ENCODE measurements at regions not wholly inside any gene's neighbourhood (a gene's known extent, or its start where the extent isn't known, plus 50 kb on each side); places are given as distances from the start of the nearest gene placed in this dataset.

GRCh38 chr7:106755641-106756040, 94.7 kb upstream of the CCDC71L start:
- no peak for DNase-seq
- H2AK5ac ChIP-seq (ENCODE audit: low read depth, low read length), result no peak overlapping the region
- intact Hi-C loops (cut with micrococcal nuclease) (no loop called here), in situ Hi-C loops (cut with MboI; ENCODE audit: low sequenced_read_pairs) (no loop called here), dilution Hi-C loops (cut with HindIII; ENCODE audit: low sequenced_read_pairs, unreplicated experiment) (no loop called here)
- no peak overlapping the region for H3K27ac ChIP-seq (ENCODE audit: insufficient read depth, low read length)
- no peak for ATAC-seq (ENCODE audit: low read depth)
- no peak overlapping the region for H4K8ac ChIP-seq (ENCODE audit: low read depth in 2 of 2, low read length in 2 of 2)
- no peaks in the 10 kb centered on the region for H3K9me1 ChIP-seq (ENCODE audit: insufficient read depth, low read length)
- H2BK120ac ChIP-seq (ENCODE audit: low read depth, low read length), result no peak overlapping the region
- H3K23ac ChIP-seq (ENCODE audit: low read depth, low read length), result no peak overlapping the region
- peaks cover 0 to 12% of the 10 kb centered on the region in 2 experiments; a peak in 2 of 4 replicates for H3K79me1 ChIP-seq (ENCODE audit: low read depth in 1 of 2, low read length in 2 of 2)
- H4K91ac ChIP-seq (ENCODE audit: insufficient read depth, low read depth, low read length), result no peak overlapping the region
- H2BK20ac ChIP-seq (ENCODE audit: low read depth, low read length), result no peak overlapping the region
- H3K9ac ChIP-seq (ENCODE audit: low read depth, low read length), result no peak overlapping the region
- H2AK9ac ChIP-seq (replicated peaks; ENCODE audit: low read depth, low read length, poor library complexity), result no peak overlapping the region
- H3K18ac ChIP-seq (ENCODE audit: low read depth, low read length), result no peak overlapping the region
- no CpG with 5 or more reads among the region's 1 CpG for WGBS, 2 experiments (ENCODE audit: extremely low coverage in 2 of 2, insufficient read length in 1 of 2)
- H3K9me3 ChIP-seq (ENCODE audit: control insufficient read depth, insufficient read depth, low read length), result no peaks in the 10 kb centered on the region
- no peak overlapping the region for H3K4ac ChIP-seq (ENCODE audit: low read depth, low read length)
- no peak overlapping the region for H3K4me2 ChIP-seq (ENCODE audit: low read depth, low read length)
- no peak overlapping the region for H3K14ac ChIP-seq (replicated peaks; ENCODE audit: low read depth, low read length)
- no peaks in the 10 kb centered on the region for H3K36me3 ChIP-seq (ENCODE audit: control insufficient read depth, insufficient read depth, low read length)
- H4K5ac ChIP-seq (ENCODE audit: low read depth, low read length), result no peak overlapping the region
- H2BK15ac ChIP-seq (ENCODE audit: low read depth, low read length), result no peak overlapping the region
- no peak overlapping the region for H3K56ac ChIP-seq (ENCODE audit: extremely low read depth, insufficient read depth, low read length)
- ChIA-PET POLR2A (ENCODE audit: unreplicated experiment) (no interaction called here), CTCF (interaction anchor here (1.1 kb wide), 1 partner anchor 217 kb away, joined by 3 read pairs; no protein-coding TSS in a partner anchor)
- H3K4me1 ChIP-seq (ENCODE audit: control insufficient read depth, insufficient read depth, low read length), result peaks cover 2% of the 10 kb centered on the region; the same call in 1 of the 2 replicates
- TF ChIP-seq ELK1 (IDR thresholded peaks at IDR 0.05; ENCODE audit: borderline replicate concordance, low read depth, low read length) (no peak), MAFK (IDR thresholded peaks at IDR 0.05; ENCODE audit: low read depth, low read length) (no peak), NFE2L2 (IDR thresholded peaks at IDR 0.05; ENCODE audit: low read depth, low read length) (no peak), MXI1 (IDR thresholded peaks at IDR 0.05; ENCODE audit: borderline replicate concordance, low read depth, low read length) (no peak), CTCF (conservative IDR thresholded peaks at IDR 0.05; ENCODE audit: low read depth, low read length) (no peak), MAZ (IDR thresholded peaks at IDR 0.05; ENCODE audit: borderline replicate concordance, low read depth, low read length) (no peak), POLR2A (IDR thresholded peaks at IDR 0.05; ENCODE audit: low read depth, low read length) (no peak), USF2 (IDR thresholded peaks at IDR 0.05; ENCODE audit: low read depth, low read length) (no peak), CHD1 (IDR thresholded peaks at IDR 0.05; ENCODE audit: low read depth, low read length) (no peak), CEBPB (IDR thresholded peaks at IDR 0.05; ENCODE audit: low read depth, low read length) (no peak), RFX5 (IDR thresholded peaks at IDR 0.05; ENCODE audit: low read depth, low read length) (no peak), SMC3 (IDR thresholded peaks at IDR 0.05; ENCODE audit: low read depth, low read length) (no peak), BHLHE40 (IDR thresholded peaks at IDR 0.05; ENCODE audit: low read depth, low read length) (no peak), RCOR1 (IDR thresholded peaks at IDR 0.05; ENCODE audit: insufficient replicate concordance, low read length) (no peak)
- no TSS peak for BruUV-seq (replicated peaks)
- no peak overlapping the region for H2AFZ ChIP-seq (replicated peaks; ENCODE audit: low read length, poor library complexity)
- no peak overlapping the region for H3K4me3 ChIP-seq (ENCODE audit: insufficient read depth, low read depth, low read length)
- H3K27me3 ChIP-seq (ENCODE audit: control insufficient read depth, insufficient read depth, low read length), result no peaks in the 10 kb centered on the region
- no peaks in the 10 kb centered on the region for H4K20me1 ChIP-seq (ENCODE audit: insufficient read depth, low read length)
- no peak overlapping the region for H2BK5ac ChIP-seq (ENCODE audit: low read depth, low read length, poor library complexity, severe bottlenecking)
